A673 (cell line): ENCODE measurements at regions not wholly inside any gene's neighbourhood (a gene's known extent, or its start where the extent isn't known, plus 50 kb on each side); places are given as distances from the start of the nearest gene placed in this dataset.
A peak's percentile ranks its signal among the peaks of the same experiment; 100 is the strongest.

Source experiments
- BruUV-seq: library from RNA; stranded (reverse); fragments of 400-500 nt; replicated peaks from 2 replicates; lab custom pipeline; 2021; lab: Mats Ljungman, UMichigan
- CTCF ChIA-PET: fragments of 300-600 bp; sonication (Branson Sonifier 250); formaldehyde crosslinking; loops from one replicate; lab custom pipeline; 2022; ENCODE audit warnings: antibody characterized with exemption; lab: Charles Lee
- POLR2A ChIA-PET: fragments of 300-600 bp; sonication (Branson Sonifier 250); formaldehyde crosslinking; loops from one replicate; lab custom pipeline; 2022; ENCODE audit warnings: antibody characterized with exemption; ENCODE audit not compliant: low non-redundant PET; lab: Charles Lee
- DNase-seq: peaks from one replicate; pipeline ENCODE4 v3.0.0-alpha.2; 2015; ENCODE audit warnings: low spot score
- H3K27ac ChIP-seq: fragments of 200-600 bp; sonication (generic); 2 replicates; pipeline ENCODE4 v1.5.1; 2016; ENCODE audit warnings: mixed run types, low read depth, mild to moderate bottlenecking, mixed read lengths, antibody characterized with exemption, low read length; ENCODE audit not compliant: poor library complexity, severe bottlenecking
- H3K27me3 ChIP-seq: fragments of 200-600 bp; sonication (generic); replicated peaks from 2 replicates; pipeline ENCODE4 v1.6.1; 2017; ENCODE audit warnings: mixed run types, low read depth, mild to moderate bottlenecking, mixed read lengths, antibody characterized with exemption, low read length; ENCODE audit not compliant: insufficient read depth, poor library complexity
- H3K36me3 ChIP-seq: fragments of 200-600 bp; sonication (generic); 2 replicates; pipeline ENCODE4 v1.6.1; 2016; ENCODE audit warnings: mixed run types, mild to moderate bottlenecking, mixed read lengths, antibody characterized with exemption, low read length; ENCODE audit not compliant: insufficient read depth, poor library complexity, severe bottlenecking
- H3K4me1 ChIP-seq: fragments of 200-600 bp; sonication (generic); 2 replicates; pipeline ENCODE4 v1.6.1; 2017; ENCODE audit warnings: mixed run types, mild to moderate bottlenecking, mixed read lengths, antibody characterized with exemption, low read length; ENCODE audit not compliant: insufficient read depth, poor library complexity, severe bottlenecking
- H3K4me3 ChIP-seq: fragments of 200-600 bp; sonication (generic); 2 replicates; pipeline ENCODE4 v1.5.1; 2016; ENCODE audit warnings: low read depth, mixed run types, mild to moderate bottlenecking, mixed read lengths, low read length; ENCODE audit not compliant: poor library complexity, severe bottlenecking
- H3K9me3 ChIP-seq: fragments of 200-600 bp; sonication (generic); 2 replicates; pipeline ENCODE4 v1.6.1; 2016; ENCODE audit warnings: mixed run types, low read depth, mild to moderate bottlenecking, mixed read lengths, antibody characterized with exemption, low read length; ENCODE audit not compliant: poor library complexity, severe bottlenecking
- EZH2 ChIP-seq: fragments of 200-600 bp; sonication (generic); IDR thresholded peaks from 2 replicates; pipeline ENCODE4 v1.6.1; 2017; ENCODE audit warnings: borderline replicate concordance, low read depth, mild to moderate bottlenecking, mixed read lengths, antibody characterized with exemption, low read length; ENCODE audit not compliant: poor library complexity, severe bottlenecking
- intact Hi-C: fragments of 100-400 bp; cut with micrococcal nuclease; formaldehyde crosslinking; loops from one replicate; pipeline ENCODE4 v1.10.0; 2022; ENCODE audit not compliant: unreplicated experiment
- TF ChIP-seq, protein P1 (sequence below): fragments of 300-800, 200-600 bp; sonication (generic); conservative IDR thresholded peaks from 2 replicates; pipeline ENCODE4 v1.5.1; 2017; ENCODE audit warnings: low read depth, mild to moderate bottlenecking, antibody characterized with exemption, low read length, moderate library complexity, mixed read lengths

DNA sequence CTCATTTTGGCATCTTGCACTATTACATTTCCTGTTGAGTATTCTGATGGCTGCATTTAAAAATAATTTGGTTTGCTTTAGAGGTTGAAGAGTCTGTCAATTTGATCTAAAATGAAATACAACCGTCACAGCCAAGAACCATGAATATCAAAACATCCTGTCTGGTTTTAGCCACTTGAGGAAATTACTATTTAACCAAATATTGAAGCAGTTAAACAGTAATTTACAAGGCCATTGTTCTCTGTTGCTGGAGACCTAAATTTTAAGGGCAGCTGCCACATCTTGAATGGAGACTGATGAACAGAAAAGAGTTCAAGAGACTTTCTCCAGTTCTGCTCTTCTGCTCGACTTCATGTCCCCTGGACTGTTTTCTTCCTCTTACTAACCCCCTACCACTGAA lies 549.4 kb downstream of the LRRC70 start:
- Histone ChIP-seq H3K27ac (no peak overlapping the region), H3K27me3 (no peaks in the 10 kb centered on the region), H3K36me3 (no peaks in the 10 kb centered on the region), H3K9me3 (no peaks in the 10 kb centered on the region), H3K4me3 (no peak overlapping the region), H3K4me1 (peaks cover 7% of the 10 kb centered on the region)
- DNase-seq, result peak; percentile 2
- ChIA-PET POLR2A (no interaction called here), CTCF (no interaction called here)
- BruUV-seq, result no TSS peak
- intact Hi-C loops, result loop anchor here (5.0 kb wide), 1 partner anchor 274 kb away; no protein-coding TSS in a partner anchor
- no peak for TF ChIP-seq EZH2
- TF ChIP-seq, protein P1, sequence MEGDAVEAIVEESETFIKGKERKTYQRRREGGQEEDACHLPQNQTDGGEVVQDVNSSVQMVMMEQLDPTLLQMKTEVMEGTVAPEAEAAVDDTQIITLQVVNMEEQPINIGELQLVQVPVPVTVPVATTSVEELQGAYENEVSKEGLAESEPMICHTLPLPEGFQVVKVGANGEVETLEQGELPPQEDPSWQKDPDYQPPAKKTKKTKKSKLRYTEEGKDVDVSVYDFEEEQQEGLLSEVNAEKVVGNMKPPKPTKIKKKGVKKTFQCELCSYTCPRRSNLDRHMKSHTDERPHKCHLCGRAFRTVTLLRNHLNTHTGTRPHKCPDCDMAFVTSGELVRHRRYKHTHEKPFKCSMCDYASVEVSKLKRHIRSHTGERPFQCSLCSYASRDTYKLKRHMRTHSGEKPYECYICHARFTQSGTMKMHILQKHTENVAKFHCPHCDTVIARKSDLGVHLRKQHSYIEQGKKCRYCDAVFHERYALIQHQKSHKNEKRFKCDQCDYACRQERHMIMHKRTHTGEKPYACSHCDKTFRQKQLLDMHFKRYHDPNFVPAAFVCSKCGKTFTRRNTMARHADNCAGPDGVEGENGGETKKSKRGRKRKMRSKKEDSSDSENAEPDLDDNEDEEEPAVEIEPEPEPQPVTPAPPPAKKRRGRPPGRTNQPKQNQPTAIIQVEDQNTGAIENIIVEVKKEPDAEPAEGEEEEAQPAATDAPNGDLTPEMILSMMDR, result no peak

DNA sequence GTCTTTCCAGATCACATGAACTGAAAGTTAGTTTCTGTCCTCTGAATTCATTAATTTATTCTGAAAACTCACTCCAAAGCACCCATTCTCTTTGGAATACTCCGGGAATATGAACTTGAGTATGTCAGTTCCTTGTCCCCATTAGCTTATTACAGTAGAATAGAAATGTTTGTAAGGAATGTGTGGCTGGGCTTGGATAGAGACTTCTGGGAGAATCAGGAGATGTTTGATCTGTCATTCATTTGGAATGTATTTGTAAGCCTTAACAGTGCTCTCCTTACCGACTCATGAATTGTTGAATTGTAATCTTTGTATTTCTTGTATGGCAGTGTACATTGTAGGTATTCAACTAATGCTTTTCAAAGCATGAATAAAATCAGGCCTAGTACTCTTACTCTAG lies 548.4 kb downstream of the LRRC70 start:
- Histone ChIP-seq H3K4me1 (peaks cover 7% of the 10 kb centered on the region), H3K9me3 (no peaks in the 10 kb centered on the region), H3K27me3 (no peaks in the 10 kb centered on the region), H3K4me3 (no peak overlapping the region), H3K36me3 (no peaks in the 10 kb centered on the region), H3K27ac (no peak overlapping the region)
- ChIA-PET CTCF (no interaction called here), POLR2A (no interaction called here)
- TF ChIP-seq, protein P1, result no peak
- TF ChIP-seq EZH2, result no peak
- no TSS peak for BruUV-seq
- no peak for DNase-seq
- intact Hi-C loops, result loop anchor here (2.0 to 5.0 kb wide), 2 partner anchors 275 to 836 kb away; partner anchors contain the start of gene HTR1A

DNA sequence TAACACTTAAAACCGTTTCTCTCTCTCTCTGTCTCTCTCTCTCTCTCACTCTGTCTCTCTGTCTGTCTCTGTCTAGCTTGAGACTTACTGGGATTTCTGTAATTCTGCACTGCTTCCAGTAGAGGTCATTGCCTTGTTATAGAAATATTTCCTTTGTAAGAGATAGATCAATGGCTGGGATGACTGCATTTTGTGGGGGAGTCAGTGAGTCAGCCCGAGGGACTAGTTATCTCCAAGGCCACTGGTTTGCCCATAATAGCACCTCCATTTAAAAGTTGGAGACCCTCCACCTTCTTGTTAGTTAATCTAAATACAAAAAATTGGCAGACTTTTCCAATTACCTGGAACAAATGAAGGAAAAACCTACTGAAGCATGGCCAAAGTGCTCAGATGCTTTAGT lies 547.2 kb downstream of the LRRC70 start:
- TF ChIP-seq, protein P1, result peak; percentile 62
- no peak for TF ChIP-seq EZH2
- intact Hi-C loops, result loop anchor here (2.0 to 5.0 kb wide), 2 partner anchors 276 to 837 kb away; partner anchors contain the start of gene HTR1A
- POLR2A ChIA-PET, result no interaction called here
- Histone ChIP-seq H3K9me3 (no peaks in the 10 kb centered on the region), H3K27me3 (no peaks in the 10 kb centered on the region), H3K36me3 (no peaks in the 10 kb centered on the region), H3K4me1 (peaks cover 7% of the 10 kb centered on the region), H3K27ac (no peak overlapping the region), H3K4me3 (no peak overlapping the region)
- peak; percentile 66 for DNase-seq
- CTCF ChIA-PET, result interaction anchor here (0.5 kb wide), 1 partner anchor 29 kb away, joined by 3 read pairs; no protein-coding TSS in a partner anchor
- BruUV-seq, result no TSS peak
